ENCODE measurements at regions not wholly inside any gene's neighbourhood (a gene's known extent, or its start where the extent isn't known, plus 50 kb on each side); places are given as distances from the start of the nearest gene placed in this dataset.

DNA sequence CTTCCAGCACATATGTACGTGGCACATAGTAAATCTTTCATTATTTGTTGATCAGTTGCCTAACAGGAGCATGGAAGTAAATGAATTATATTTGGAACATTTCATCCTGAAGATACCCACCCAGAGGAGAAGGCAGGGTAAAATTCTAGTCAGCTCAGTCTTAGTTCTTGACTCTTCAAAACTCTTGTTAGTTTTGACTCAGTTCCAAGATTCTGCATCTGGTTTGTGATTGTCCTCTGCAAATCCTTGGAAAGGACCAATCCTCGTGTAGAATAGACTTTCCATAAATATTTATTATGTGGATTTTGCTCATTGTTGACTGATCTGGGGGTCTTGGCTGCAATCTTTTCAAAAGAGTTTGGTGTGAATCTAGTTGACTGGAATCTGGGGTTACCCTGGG, 257.5 kb upstream of the FAT1 start:
- TF ChIP-seq, protein P1, sequence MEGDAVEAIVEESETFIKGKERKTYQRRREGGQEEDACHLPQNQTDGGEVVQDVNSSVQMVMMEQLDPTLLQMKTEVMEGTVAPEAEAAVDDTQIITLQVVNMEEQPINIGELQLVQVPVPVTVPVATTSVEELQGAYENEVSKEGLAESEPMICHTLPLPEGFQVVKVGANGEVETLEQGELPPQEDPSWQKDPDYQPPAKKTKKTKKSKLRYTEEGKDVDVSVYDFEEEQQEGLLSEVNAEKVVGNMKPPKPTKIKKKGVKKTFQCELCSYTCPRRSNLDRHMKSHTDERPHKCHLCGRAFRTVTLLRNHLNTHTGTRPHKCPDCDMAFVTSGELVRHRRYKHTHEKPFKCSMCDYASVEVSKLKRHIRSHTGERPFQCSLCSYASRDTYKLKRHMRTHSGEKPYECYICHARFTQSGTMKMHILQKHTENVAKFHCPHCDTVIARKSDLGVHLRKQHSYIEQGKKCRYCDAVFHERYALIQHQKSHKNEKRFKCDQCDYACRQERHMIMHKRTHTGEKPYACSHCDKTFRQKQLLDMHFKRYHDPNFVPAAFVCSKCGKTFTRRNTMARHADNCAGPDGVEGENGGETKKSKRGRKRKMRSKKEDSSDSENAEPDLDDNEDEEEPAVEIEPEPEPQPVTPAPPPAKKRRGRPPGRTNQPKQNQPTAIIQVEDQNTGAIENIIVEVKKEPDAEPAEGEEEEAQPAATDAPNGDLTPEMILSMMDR (conservative IDR thresholded peaks at IDR 0.05; ENCODE audit: low read depth, low read length): no peak
- no peak for TF ChIP-seq POLR2A (IDR thresholded peaks at IDR 0.05; ENCODE audit: low read depth, low read length)
- TF ChIP-seq, protein P2, sequence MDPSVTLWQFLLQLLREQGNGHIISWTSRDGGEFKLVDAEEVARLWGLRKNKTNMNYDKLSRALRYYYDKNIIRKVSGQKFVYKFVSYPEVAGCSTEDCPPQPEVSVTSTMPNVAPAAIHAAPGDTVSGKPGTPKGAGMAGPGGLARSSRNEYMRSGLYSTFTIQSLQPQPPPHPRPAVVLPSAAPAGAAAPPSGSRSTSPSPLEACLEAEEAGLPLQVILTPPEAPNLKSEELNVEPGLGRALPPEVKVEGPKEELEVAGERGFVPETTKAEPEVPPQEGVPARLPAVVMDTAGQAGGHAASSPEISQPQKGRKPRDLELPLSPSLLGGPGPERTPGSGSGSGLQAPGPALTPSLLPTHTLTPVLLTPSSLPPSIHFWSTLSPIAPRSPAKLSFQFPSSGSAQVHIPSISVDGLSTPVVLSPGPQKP (IDR thresholded peaks at IDR 0.05; ENCODE audit: borderline replicate concordance, low read depth, low read length): no peak
- no peak for TF ChIP-seq RFX5 (IDR thresholded peaks at IDR 0.05; ENCODE audit: low read depth, low read length)
- TF ChIP-seq MAZ (IDR thresholded peaks at IDR 0.05; ENCODE audit: borderline replicate concordance, low read depth, low read length): no peak
- TF ChIP-seq BHLHE40 (IDR thresholded peaks at IDR 0.05; ENCODE audit: low read depth, low read length): no peak
- no peak for TF ChIP-seq SMC3 (IDR thresholded peaks at IDR 0.05; ENCODE audit: low read depth, low read length)
- no peak for TF ChIP-seq RAD21 (IDR thresholded peaks at IDR 0.05; ENCODE audit: low read length)
- TF ChIP-seq FOS (IDR thresholded peaks at IDR 0.05; ENCODE audit: low read depth, low read length): no peak
- TF ChIP-seq, protein P3, sequence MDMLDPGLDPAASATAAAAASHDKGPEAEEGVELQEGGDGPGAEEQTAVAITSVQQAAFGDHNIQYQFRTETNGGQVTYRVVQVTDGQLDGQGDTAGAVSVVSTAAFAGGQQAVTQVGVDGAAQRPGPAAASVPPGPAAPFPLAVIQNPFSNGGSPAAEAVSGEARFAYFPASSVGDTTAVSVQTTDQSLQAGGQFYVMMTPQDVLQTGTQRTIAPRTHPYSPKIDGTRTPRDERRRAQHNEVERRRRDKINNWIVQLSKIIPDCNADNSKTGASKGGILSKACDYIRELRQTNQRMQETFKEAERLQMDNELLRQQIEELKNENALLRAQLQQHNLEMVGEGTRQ (IDR thresholded peaks at IDR 0.05; ENCODE audit: low read depth, low read length): no peak
- TF ChIP-seq CHD1 (IDR thresholded peaks at IDR 0.05; ENCODE audit: low read depth, low read length): no peak
- TF ChIP-seq RCOR1 (IDR thresholded peaks at IDR 0.05; ENCODE audit: insufficient replicate concordance, low read length): no peak
- no peak for TF ChIP-seq CEBPB (IDR thresholded peaks at IDR 0.05; ENCODE audit: low read depth, low read length)
